HG03432 (cell line): ENCODE measurements at regions not wholly inside any gene's neighbourhood (a gene's known extent, or its start where the extent isn't known, plus 50 kb on each side); places are given as distances from the start of the nearest gene placed in this dataset.

Experiments
- ATAC-seq: cut with Tn5 transposase; IDR thresholded peaks from one replicate; pipeline ENCODE4 v1.9.1; 2021; ENCODE audit warnings: mild to moderate bottlenecking, moderate library complexity; ENCODE audit not compliant: unreplicated experiment

GRCh38 chr4:122555216-122555615 is 65.7 kb downstream of the IL21 start:
- ATAC-seq: no peak

DNA sequence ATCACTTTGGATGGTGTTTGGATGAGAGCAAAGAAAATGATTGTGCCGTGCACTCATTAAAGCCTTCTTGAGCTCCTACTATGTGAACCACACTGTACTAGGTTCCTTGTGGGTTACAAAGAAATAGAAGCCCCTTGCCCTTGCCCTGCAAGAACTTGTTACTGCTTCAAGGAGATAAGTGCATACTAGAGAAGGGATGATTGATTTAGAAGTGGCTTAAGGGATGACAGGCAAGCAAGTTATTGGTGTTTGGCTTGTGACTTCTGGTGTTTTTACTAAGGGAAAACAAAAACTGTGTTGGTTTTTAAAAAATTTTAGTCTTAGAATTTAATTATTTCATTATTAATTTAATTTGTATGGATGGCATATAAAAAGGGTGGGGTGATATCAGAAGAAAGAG is 67.4 kb downstream of the IL21 start:
- no peak for ATAC-seq

GRCh38 chr4:122552898-122553297 is 68.0 kb downstream of the IL21 start:
- ATAC-seq: no peak

GRCh38 chr4:122548886-122549630 is 71.8 kb downstream of the IL21 start:
- ATAC-seq: no peak

DNA sequence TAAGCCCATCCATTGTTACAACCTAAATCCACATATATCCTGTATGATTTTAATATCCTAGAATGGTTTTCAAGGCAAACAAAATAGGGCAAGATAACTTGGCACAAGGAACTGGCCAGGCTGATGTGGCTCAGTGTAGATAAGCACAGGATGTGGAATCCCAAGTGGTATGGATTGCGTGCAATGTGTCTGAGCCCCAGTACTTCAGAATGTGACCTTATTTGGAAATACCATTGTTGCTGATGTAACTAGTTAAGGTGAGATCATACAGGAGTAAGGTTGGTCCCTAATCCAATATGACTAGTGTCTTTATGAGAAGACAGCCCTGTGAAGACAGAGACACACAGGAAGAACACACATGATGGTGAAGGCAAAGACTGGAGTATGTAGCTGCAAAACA is 72.4 kb downstream of the IL21 start:
- ATAC-seq: no peak

GRCh38 chr4:122542411-122543236 is 78.2 kb downstream of the IL21 start:
- ATAC-seq: peak; percentile 92

DNA sequence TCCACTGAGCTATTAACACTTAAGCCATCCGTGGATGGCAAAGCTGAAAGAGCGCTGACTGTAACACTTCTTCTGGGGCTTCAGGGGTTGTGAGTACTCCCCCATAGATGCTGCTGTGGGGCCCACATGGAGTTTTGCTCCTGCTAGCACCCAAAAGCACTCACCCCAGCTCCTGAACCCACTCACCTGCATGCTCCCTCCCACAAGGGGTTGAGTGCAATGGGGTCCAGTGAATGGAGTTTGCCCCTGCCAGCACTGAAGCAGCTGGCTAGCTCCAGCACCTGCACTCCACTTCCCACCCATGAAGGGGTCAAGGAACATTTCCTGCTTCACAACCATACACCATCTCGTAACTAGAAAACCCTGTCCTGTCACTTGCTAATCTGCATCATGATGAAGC is 78.9 kb downstream of the IL21 start:
- peak; percentile 14 for ATAC-seq

DNA sequence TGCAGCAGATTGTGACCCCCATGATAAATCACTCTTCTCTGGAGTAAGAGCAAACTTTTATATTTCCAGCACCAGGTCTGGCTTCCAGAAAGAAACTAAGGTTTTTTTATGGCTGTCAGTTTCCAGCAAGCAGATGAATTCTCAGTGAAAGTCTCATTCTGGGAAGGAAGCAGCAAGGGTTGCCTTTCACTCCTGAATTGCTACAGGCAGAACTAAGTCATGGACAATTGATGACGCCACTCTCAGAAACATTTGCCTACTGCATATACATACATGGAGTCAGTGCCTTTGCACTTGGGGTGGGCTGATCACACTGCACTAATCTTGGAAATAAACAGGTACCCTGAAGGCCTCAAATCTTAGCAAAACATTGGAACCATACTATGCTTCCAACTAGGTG is 80.0 kb downstream of the IL21 start:
- no peak for ATAC-seq

DNA sequence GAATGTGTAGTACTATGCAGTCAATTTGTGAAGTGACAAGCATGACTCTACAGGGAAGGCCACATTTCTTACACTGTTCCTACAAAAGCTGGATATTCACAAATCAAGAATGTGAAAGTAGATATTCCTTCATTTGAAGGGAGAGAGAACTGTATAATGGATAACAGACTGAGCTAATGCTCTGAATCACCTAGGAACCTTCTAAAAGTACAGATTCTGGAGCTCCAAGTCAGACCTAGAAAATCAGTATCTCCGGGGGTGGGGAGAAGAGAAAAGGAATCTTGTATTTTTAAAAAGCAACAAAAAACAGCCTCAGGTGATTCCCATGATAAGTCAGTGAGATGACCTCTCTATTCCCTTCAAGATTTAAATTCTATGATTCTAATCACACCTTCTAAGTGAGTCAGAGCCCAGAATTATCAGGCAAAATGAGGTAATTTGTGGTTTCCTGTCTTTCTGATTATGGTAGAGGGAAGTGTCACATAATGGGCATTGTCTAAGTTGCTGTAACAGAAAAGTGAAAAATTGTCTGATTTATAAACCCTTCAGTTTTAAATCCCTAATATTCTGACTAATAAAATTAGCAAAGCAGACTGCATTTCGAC is 80.9 kb downstream of the IL21 start:
- peak; percentile 20 for ATAC-seq

DNA sequence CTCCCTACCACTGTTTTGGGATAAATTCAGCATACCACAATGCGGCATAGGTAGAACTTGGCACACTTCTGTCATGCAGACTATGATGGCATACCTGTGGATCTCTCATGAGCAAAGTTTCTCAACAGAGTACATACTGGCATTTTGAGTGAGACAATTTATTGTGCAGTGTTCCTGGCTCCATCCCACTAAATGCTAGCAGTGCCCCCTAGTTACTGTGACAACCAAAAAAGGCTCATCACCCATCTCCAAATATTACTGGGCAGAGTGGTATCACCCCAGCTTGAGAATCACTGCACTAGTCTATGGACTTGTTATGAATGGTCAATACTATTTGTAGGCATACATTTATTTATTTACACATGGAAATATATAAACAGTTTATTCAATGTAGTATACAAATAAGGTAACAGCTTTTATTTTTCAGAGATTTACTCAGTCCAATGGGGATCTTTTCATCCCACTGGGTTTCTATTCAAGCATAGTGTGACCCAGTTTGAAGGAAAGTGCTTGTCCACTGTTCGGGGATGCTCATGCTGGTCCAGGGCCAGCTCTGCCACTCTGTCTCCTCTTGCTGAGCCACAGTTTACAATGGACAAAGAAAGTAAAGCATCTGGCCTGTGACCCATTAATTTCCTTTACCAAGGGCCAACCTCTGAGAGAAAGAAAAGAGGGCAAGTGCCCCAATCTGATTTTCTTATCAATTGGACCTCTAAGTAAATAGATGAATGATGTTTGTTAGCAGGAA is 81.0 kb upstream of the IL2 start:
- ATAC-seq: no peak

GRCh38 chr4:122536001-122536400 is 79.5 kb upstream of the IL2 start:
- no peak for ATAC-seq

- no peak for ATAC-seq
Observed at GRCh38 chr4:122534776-122535175, 78.3 kb upstream of the IL2 start.

- ATAC-seq: no peak
Observed at GRCh38 chr4:122533841-122534240, 77.3 kb upstream of the IL2 start.

DNA sequence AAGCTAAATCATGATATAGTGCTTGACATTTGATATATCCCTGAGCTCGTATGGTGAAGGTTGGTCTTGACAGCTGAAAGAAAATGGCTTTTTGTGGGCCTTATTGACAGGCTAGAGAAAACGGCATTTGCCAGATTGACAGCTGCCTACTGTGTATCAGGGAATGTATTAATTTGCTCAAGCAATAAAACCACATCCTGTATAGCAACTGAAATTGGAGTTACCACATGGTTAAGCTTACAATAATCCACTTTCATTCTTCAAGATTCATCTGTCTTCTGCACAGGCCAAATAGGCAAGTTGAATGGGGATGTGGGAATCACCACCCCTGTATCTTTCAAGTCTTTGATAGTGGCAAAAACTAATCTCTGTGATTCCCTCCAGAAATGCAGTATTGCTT is 76.2 kb upstream of the IL2 start:
- no peak for ATAC-seq

- no peak for ATAC-seq
Observed at GRCh38 chr4:122531514-122531913, 75.0 kb upstream of the IL2 start.

GRCh38 chr4:122531038-122531437 is 74.5 kb upstream of the IL2 start:
- ATAC-seq: no peak

DNA sequence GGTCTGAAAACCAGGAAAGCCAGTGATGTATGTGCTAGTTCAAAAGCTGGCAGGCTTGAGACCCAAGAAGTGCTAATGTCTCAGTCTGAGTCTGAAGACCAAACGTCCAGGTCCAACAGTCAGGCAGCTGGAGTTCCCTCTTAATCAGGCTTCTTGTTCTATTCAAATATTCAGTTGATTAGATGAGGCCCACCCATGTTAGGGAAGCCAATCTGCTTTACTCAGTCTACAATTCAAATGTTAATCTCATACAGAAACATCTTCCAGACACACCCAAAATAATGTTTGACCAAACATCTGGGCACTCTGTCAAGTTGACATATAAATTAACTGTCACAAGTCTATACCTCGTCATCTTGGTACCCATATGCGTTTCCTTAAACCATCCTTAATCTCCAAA is 72.4 kb upstream of the IL2 start:
- no peak for ATAC-seq

GRCh38 chr4:122525865-122526264 is 69.3 kb upstream of the IL2 start:
- ATAC-seq: no peak

DNA sequence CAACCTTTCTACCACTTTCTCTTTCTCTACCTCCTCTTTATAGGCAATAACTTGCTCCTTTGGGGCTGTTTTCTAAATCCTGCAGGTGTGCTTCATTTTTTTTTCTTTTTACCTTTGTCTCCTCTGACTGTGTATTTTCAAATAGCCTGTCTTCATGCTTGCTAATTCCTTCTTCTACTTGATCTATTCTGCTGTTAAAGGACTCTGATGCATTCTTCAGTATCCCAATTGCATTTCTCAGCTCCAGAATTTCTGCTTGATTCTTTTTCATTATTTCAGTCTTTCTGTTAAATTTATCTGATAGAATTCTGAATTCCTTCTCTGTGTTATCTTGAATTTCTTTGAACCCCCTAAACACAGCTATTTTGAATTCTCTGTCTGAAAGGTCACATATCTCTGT is 67.7 kb upstream of the IL2 start:
- ATAC-seq: no peak

DNA sequence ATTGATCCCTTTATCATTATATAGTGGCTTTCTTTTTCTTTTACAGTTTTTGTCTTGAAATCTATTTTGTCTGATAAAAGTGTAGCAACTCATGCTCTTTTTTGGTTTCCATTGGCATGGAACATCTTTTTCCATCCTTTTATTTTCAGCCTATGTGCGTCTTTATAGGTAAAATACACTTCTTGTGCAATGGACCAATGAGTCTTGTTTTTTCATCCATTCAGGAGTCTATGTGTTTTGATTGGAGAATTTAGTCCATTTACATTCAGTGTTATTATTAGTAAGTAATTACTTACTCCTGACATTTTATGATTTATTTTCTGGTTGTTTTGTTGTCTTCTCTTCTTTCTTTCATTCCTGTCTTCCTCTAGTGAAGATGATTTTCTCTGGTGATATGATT is 66.4 kb upstream of the IL2 start:
- ATAC-seq: no peak

GRCh38 chr4:122517345-122517744 is 60.8 kb upstream of the IL2 start:
- ATAC-seq: no peak
